ENCODE measurements at regions not wholly inside any gene's neighbourhood (a gene's known extent, or its start where the extent isn't known, plus 50 kb on each side); places are given as distances from the start of the nearest gene placed in this dataset.

GRCh38 chr10:62964026-62964425 is 147.9 kb upstream of the EGR2 start:
- CTCF ChIA-PET, result interaction anchor here (1.0 kb wide), 1 partner anchor 25 kb away, joined by 4 read pairs; no protein-coding TSS in a partner anchor
- intact Hi-C loops (cut with micrococcal nuclease) (no loop called here), in situ Hi-C loops (cut with MboI; ENCODE audit: low sequenced_read_pairs) (no loop called here), dilution Hi-C loops (cut with HindIII; ENCODE audit: low sequenced_read_pairs, unreplicated experiment) (no loop called here)
- Histone ChIP-seq H3K4ac (ENCODE audit: low read depth, low read length) (no peak overlapping the region), H3K79me1 (ENCODE audit: low read depth in 1 of 2, low read length in 2 of 2) (no peaks in the 10 kb centered on the region), H2BK20ac (ENCODE audit: low read depth, low read length) (no peak overlapping the region), H3K4me1 (ENCODE audit: control insufficient read depth, insufficient read depth, low read length) (no peaks in the 10 kb centered on the region), H3K56ac (ENCODE audit: extremely low read depth, insufficient read depth, low read length) (no peak overlapping the region), H3K9me1 (ENCODE audit: insufficient read depth, low read length) (no peaks in the 10 kb centered on the region), H2BK5ac (ENCODE audit: low read depth, low read length, poor library complexity, severe bottlenecking) (no peak overlapping the region), H3K4me3 (ENCODE audit: insufficient read depth, low read depth, low read length) (no peak overlapping the region), H3K27me3 (ENCODE audit: control insufficient read depth, insufficient read depth, low read length) (no peaks in the 10 kb centered on the region), H3K4me2 (ENCODE audit: low read depth, low read length) (no peak overlapping the region), H3K9me3 (ENCODE audit: control insufficient read depth, insufficient read depth, low read length) (no peaks in the 10 kb centered on the region), H2AFZ (replicated peaks; ENCODE audit: low read length, poor library complexity) (no peak overlapping the region), H4K5ac (ENCODE audit: low read depth, low read length) (no peak overlapping the region), H4K20me1 (ENCODE audit: insufficient read depth, low read length) (no peaks in the 10 kb centered on the region), H2BK15ac (ENCODE audit: low read depth, low read length) (no peak overlapping the region), H4K8ac (ENCODE audit: low read depth in 2 of 2, low read length in 2 of 2) (no peak overlapping the region), H3K27ac (ENCODE audit: insufficient read depth, low read length) (no peak overlapping the region), H3K18ac (ENCODE audit: low read depth, low read length) (no peak overlapping the region), H2BK120ac (ENCODE audit: low read depth, low read length) (no peak overlapping the region), H2AK5ac (ENCODE audit: low read depth, low read length) (no peak overlapping the region), H3K23ac (ENCODE audit: low read depth, low read length) (no peak overlapping the region), H3K36me3 (ENCODE audit: control insufficient read depth, insufficient read depth, low read length) (no peaks in the 10 kb centered on the region), H3K14ac (replicated peaks; ENCODE audit: low read depth, low read length) (no peak overlapping the region), H2AK9ac (replicated peaks; ENCODE audit: low read depth, low read length, poor library complexity) (no peak overlapping the region), H4K91ac (ENCODE audit: insufficient read depth, low read depth, low read length) (no peak overlapping the region), H3K9ac (ENCODE audit: low read depth, low read length) (no peak overlapping the region)
- no TSS peak for BruUV-seq (replicated peaks)
- WGBS, 2 experiments (ENCODE audit: extremely low coverage in 2 of 2, insufficient read length in 1 of 2), result no CpG with 5 or more reads among the region's 4 CpGs
- ATAC-seq (ENCODE audit: low read depth) (no peak), DNase-seq (no peak)
- POLR2A ChIA-PET (ENCODE audit: unreplicated experiment), result no interaction called here
- TF ChIP-seq MAFK (IDR thresholded peaks at IDR 0.05; ENCODE audit: low read depth, low read length) (no peak), BHLHE40 (IDR thresholded peaks at IDR 0.05; ENCODE audit: low read depth, low read length) (no peak), RCOR1 (IDR thresholded peaks at IDR 0.05; ENCODE audit: insufficient replicate concordance, low read length) (no peak), RFX5 (IDR thresholded peaks at IDR 0.05; ENCODE audit: low read depth, low read length) (no peak), NFE2L2 (IDR thresholded peaks at IDR 0.05; ENCODE audit: low read depth, low read length) (no peak), POLR2A (IDR thresholded peaks at IDR 0.05; ENCODE audit: low read depth, low read length) (no peak), MAZ (IDR thresholded peaks at IDR 0.05; ENCODE audit: borderline replicate concordance, low read depth, low read length) (no peak), MXI1 (IDR thresholded peaks at IDR 0.05; ENCODE audit: borderline replicate concordance, low read depth, low read length) (no peak), FOS (IDR thresholded peaks at IDR 0.05; ENCODE audit: low read depth, low read length) (no peak), USF2 (IDR thresholded peaks at IDR 0.05; ENCODE audit: low read depth, low read length) (no peak), ELK1 (IDR thresholded peaks at IDR 0.05; ENCODE audit: borderline replicate concordance, low read depth, low read length) (no peak), CTCF (conservative IDR thresholded peaks at IDR 0.05; ENCODE audit: low read depth, low read length) (no peak), SMC3 (IDR thresholded peaks at IDR 0.05; ENCODE audit: low read depth, low read length) (no peak), CHD1 (IDR thresholded peaks at IDR 0.05; ENCODE audit: low read depth, low read length) (no peak), RAD21 (IDR thresholded peaks at IDR 0.05; ENCODE audit: low read length) (no peak), CEBPB (IDR thresholded peaks at IDR 0.05; ENCODE audit: low read depth, low read length) (no peak)

Measured in IMR-90 (cell line).